Hindlimb muscle (tissue), 1 donor: ENCODE measurements at regions not wholly inside any gene's neighbourhood (a gene's known extent, or its start where the extent isn't known, plus 50 kb on each side); places are given as distances from the start of the nearest gene placed in this dataset.
"Not testable (repeated sequence)": the region's sequence is repeated elsewhere in the genome, so short reads cannot be mapped to it uniquely, and the experiment has no call there.

Experiments used
- DNase-seq: peaks from one replicate; pipeline ENCODE4 v3.0.0-alpha.2; 2013

GRCh38 chr21:34219334-34220060 is 144.3 kb upstream of the KCNE2 start:
- DNase-seq, result no peak

GRCh38 chr21:34220556-34221195 is 143.1 kb upstream of the KCNE2 start:
- no peak for DNase-seq

DNA sequence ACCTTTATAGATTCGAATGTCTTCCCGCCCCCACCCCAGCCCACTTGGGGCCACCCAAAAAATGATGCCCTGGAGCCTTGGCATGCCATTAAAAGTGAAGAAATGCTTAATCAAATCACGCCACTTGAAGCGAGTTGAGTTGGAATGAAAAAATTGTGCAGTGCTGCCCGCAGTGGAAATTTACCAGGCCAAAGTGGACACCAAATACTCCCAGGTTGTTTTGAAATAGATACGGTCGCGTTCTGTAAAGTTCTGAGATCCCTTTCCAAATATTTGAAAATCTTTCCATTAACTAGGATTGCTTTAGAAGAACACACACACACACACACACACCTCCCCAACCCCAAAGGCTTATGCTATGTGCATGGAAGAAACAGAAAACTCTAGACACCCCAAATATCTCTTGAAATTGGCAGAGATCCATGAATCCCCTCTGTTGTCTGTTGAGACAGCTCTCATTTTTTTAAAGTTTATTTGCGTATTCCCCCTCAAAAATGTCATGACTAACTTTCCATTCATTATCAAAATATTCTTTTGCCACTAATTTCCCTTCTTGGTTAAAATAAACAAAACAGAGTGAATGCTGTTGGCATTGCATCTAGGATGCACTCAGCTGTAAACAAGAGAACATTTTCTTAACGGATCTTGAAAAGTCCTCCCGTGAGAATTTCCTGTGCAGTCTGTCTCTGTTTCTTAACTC is 142.3 kb upstream of the KCNE2 start:
- no peak for DNase-seq

DNA sequence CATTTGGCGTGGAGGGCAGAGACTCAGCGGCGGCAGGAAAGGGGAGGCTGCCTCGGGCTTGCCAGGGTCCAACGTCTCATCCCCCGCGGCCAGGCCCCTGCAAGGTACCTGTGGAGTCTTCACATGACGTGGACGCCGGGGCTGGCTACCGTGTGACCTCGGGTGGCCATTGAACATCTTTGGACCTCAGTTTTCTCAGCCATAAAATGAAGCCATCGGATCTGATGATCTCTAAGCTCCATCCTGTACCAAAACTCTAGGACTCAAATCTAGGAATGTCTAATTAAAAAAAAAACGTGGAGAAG is 141.8 kb upstream of the KCNE2 start:
- DNase-seq, result no peak

- no peak for DNase-seq
These were observed 140.4 kb upstream of the KCNE2 start for GRCh38 chr21:34223376-34223775.

DNA sequence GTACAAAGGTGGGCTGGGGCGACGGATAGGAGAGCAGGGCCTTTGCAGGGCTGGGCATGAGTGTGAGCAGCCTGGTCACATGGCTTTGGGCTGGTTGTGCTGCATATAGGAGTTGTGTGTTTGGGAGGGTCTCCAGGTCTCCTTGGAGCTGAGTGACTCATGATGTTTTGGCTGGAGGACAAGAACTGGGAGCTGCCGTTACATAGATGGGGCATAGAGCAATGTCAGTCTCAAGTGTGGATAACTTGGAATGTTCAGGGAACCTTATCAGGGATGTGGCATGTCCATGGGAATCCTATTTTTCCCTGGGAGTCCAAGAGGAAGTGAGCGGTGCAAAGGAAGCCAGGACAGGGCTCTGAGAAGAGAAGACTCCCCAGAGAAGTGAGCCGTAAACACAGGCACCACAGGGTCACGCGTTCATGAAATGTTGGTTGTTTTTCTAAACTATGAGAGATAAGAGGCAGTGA is 136.4 kb upstream of the KCNE2 start:
- DNase-seq, result no peak

DNA sequence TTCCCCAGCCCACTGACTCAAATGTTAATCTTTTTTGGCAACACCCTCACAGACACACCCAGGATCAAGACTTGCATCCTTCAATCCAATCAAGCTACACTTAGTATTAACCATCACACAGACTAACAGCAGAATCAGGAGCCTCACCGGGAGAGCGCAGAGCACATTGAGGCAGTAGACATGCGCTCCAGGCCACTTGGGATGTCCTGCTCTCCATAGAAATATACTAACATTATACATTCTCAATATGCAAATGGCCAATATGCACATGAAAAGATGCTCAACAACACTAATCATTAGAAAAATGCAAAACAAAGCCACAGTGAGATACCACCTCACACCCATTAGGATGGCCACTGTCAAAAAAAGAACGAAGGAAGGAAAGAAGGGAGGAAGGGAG is 135.0 kb upstream of the KCNE2 start:
- DNase-seq, result no peak

DNA sequence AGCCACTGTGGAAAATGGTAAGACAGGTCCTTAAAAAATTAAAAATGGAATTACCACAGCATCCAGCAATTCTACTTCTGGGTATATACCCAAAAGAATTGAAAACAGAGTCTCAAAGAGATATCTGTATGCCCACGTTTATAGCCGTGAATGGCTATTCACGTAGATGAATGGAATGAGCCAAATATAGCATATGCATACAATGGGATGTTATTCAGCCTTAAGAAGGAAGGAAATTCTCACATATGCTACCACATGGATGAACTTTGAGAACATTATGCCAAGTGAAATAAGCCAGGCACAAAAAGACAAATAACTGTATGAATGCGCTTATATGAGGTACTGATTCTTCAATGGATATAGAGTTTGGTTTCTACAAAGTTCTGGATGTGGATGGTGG is 134.5 kb upstream of the KCNE2 start:
- no peak for DNase-seq

- not testable (repeated sequence) for DNase-seq
These were observed 130.1 kb upstream of the KCNE2 start for GRCh38 chr21:34233741-34234140.

GRCh38 chr21:34235514-34235913 is 128.3 kb upstream of the KCNE2 start:
- DNase-seq, result no peak

GRCh38 chr21:34242973-34243372 is 120.8 kb upstream of the KCNE2 start:
- DNase-seq, result no peak

- no peak for DNase-seq
These were observed 120.2 kb upstream of the KCNE2 start for GRCh38 chr21:34243562-34243961.

- peak; percentile 30 for DNase-seq
These were observed 111.1 kb upstream of the KCNE2 start for GRCh38 chr21:34252751-34253150.

GRCh38 chr21:34255073-34255472 is 108.7 kb upstream of the KCNE2 start:
- DNase-seq, result no peak

GRCh38 chr21:34260277-34261008 is 103.4 kb upstream of the KCNE2 start:
- DNase-seq, result peak; percentile 51

GRCh38 chr21:34261841-34262468 is 101.9 kb upstream of the KCNE2 start:
- DNase-seq, result peak; percentile 26

- DNase-seq, result peak; percentile 43
These were observed 101.3 kb upstream of the KCNE2 start for GRCh38 chr21:34262469-34262845.

DNA sequence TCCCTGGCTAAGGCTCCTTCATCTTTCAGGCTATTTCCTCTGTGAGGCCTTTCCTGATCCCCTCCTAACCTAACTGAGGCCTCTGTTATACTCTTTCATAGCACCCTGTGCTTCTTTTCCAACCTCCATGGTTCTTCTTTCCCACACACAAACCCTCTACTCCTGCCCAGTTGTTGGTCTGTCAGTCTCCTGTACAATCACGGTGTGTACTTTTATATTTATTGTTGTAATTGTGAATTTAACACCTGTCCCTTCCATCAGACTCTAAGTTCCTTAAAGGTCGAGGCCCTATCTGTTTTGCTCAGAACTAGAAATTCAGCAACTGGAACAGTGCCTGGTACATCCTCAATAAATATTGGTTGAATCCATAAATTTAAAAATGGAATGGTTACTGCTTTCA is 100.2 kb upstream of the KCNE2 start:
- DNase-seq, result no peak

DNA sequence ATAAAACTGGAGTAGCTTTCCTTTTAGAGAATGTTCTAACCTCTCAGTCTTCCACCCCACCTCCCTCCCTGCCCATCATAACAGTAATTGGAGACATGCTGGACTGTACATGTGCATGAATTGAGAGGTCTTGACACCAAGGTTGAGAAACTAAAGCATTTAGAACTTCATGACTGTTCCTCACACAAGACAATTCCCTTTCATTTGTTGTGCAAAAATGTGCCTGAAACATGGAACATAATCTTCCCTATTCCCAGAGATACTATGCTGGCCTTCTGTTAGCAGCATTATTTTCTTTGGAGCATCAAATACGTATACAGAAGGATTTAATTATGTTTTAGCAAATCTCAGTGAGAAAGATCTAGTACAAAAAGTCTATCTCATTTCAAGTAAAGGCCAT is 97.5 kb upstream of the KCNE2 start:
- DNase-seq, result no peak

DNA sequence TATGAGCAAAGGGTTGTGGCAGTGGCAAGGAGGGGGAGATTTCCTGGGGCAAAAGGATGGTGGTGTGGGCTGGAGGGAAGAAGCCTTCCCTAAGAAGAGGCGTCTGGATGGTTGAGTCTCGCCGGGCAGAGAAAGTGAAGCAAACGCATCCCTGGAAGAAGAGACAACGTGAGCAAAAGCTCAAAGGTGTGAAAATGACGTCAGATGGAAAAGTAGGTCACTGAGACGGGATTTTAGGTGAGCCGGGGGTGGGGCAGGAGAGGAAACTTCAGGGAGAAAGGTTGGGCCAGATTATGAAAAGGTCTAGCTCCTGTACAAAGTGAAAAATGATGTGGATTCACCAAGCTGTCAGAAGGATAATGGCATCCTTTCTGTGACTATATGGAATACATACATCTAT is 95.3 kb upstream of the KCNE2 start:
- DNase-seq, result no peak

DNA sequence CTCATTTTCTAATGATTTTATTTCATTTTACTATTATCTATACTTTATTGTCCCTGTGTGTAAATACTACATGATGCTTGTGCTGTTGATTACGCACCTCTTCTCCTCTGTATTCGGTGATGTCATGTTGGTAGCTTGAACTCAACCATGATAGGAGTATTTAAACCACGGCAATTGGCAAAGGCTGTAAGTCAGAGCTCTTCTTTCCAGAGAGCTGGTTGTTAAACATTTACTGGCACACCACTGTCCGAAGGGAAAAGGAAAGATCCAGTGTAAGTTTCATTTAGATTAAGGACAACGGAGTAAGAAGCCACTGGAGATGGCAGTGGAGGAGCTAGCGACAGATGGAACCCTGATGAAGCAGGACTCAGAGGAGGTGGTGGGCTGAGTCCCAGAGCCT is 93.4 kb upstream of the KCNE2 start:
- DNase-seq, result no peak

GRCh38 chr21:34271189-34271851 is 92.5 kb upstream of the KCNE2 start:
- DNase-seq, result no peak
